Hepatic stellate cell (primary cell): ENCODE measurements at regions not wholly inside any gene's neighbourhood (a gene's known extent, or its start where the extent isn't known, plus 50 kb on each side); places are given as distances from the start of the nearest gene placed in this dataset.
"Not testable (repeated sequence)": the region's sequence is repeated elsewhere in the genome, so short reads cannot be mapped to it uniquely, and the experiment has no call there.

Experiments
- DNase-seq: peaks from one replicate; pipeline ENCODE4 v3.0.0; 2011; ENCODE audit warnings: low spot score

- not testable (repeated sequence) for DNase-seq
Observed at GRCh38 chr11:3583476-3583875, 58.3 kb downstream of the ART5 start.

DNA sequence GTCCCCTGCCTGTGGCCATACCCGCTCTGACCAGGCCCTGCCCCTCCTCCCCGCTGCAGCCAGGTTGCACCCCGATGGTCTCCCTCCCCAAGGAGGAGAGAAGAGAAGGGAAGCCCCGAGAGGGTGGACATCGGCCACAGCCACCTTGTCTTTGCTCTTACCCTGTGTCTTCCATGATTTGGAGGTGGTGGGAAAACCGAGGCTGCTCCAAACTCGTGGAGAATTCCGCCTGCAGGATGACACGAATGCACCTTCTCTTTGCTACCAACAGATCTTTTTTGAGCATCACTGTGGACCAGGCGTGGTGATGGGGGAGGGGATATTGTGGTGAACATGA, 60.4 kb downstream of the ART5 start:
- not testable (repeated sequence) for DNase-seq

GRCh38 chr11:3580487-3581388, 61.1 kb downstream of the ART5 start:
- DNase-seq: peak; percentile 27

- DNase-seq: not testable (repeated sequence)
Observed at GRCh38 chr11:3579600-3580459, 62.0 kb downstream of the ART5 start.

- not testable (repeated sequence) for DNase-seq
Observed at GRCh38 chr11:3576066-3576604, 65.7 kb downstream of the ART5 start.

GRCh38 chr11:3572976-3573647, 68.7 kb downstream of the ART5 start:
- not testable (repeated sequence) for DNase-seq

DNA sequence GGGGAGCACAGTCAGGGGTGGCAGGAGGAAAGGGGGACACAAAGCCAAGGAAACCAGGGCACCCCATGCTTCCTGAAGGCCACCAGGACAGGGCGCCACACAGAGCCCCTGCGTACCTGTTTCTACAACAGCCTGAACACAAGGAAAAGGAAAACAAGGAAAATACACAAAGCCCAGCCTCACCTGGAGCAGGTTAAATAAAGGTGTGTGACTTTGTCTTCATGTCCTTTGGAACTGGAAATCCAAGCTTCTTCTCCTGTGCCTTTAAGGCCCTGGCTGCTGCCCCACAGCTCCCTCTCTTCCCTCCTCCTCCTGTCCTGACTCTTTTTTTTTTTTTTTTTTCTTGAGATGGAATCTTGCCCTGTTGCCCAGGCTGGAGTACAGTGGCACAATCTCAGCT, 70.0 kb downstream of the ART5 start:
- DNase-seq: not testable (repeated sequence)

DNA sequence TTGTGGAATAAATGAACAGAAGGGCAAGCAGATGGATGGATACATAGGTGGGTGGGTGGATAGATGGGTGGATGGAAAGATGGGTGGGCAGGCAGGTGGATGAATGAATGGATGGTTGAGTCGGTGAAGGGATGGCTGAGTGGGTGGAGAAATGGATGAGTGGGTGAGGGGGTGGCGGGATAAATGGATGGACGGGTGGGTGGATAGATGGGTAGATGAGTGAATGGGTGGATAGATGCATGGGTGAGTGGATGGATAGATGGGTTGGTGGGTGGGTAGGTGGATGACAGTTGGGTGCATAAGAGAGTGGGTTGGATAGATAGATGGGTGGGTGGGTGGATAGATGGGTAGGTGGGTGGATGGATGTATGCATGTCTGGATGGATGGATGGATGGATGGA, 76.0 kb downstream of the ART5 start:
- not testable (repeated sequence) for DNase-seq

DNA sequence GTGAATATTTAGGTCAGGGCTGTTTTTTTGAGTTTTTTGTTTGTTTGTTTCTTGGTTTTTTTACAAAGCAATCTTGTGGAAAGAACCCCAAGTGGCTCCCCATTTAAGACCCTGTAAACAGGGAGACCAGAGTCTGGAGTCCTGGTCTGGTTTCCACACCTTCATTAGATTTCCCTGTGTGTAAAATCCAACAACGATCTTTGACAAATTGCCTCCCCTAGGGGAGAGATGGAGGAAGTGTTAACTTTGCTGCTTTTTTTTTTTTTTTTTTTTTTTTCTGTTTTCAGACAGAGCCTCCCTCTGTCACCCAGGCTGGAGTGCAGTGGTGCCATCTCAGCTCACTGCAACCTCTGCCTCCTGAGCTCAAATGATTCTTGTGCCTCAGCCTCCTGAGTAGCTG, 77.4 kb downstream of the ART5 start:
- not testable (repeated sequence) for DNase-seq

DNA sequence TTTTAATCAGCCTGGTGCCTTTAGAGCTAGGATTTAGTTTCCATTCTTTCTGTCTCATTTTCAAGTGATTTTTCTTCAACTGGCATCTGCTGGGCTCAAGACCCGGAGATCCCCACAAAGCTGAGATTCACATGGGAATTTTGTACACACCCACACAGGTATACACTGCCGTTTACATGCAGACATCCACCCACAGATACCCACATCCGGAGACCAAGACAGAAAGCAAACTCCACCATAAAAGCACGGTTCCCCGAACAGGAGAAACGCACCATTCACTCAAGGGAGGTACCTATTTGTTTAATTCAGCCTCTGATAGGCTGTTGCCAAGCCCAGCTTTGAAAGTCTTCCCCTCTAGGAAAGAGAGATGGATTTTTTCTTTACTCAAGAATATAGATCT, 87.2 kb downstream of the ART5 start:
- DNase-seq: not testable (repeated sequence)

GRCh38 chr11:3544990-3545389, 96.8 kb downstream of the ART5 start:
- DNase-seq: not testable (repeated sequence)

GRCh38 chr11:3538220-3538619, 103.6 kb downstream of the ART5 start:
- DNase-seq: not testable (repeated sequence)

DNA sequence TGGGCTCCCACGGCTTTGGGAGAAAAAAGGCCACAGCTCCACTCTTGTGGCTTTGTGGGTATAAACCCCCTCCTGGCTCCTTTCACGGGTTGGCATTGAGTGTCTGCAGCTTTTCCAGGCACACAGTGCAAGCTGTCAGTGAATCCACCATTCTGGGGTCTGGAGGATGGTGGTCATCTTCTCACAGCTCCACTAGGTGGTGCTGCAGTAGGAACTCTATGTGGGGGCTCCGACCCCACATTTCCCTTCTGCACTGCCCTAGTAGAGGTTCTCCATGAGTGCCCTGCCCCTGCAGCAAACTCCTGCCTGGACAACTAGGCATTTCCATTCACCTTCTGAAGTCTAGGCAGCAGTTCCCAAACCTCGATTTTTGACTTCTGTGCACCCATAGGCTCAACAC, 104.5 kb downstream of the ART5 start:
- not testable (repeated sequence) for DNase-seq

DNA sequence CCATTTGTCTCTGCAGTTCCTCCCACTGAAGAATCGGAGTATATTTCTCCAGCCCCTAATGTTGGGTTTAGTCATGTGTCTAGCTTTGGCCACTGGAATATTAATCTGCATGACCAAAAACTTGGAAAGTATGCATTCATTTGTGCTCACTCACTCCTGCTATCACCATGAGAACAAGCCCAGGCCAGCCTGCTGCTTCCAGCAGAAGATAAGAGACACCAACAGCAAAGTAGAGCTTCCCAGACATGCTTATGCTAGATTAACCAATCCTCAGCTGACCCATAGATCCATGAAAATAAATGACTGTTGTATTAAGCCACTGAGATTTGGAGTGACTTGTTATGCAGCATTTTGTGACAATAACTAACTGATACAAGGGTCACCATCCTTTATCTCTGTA, 108.8 kb downstream of the ART5 start:
- DNase-seq: not testable (repeated sequence)

DNA sequence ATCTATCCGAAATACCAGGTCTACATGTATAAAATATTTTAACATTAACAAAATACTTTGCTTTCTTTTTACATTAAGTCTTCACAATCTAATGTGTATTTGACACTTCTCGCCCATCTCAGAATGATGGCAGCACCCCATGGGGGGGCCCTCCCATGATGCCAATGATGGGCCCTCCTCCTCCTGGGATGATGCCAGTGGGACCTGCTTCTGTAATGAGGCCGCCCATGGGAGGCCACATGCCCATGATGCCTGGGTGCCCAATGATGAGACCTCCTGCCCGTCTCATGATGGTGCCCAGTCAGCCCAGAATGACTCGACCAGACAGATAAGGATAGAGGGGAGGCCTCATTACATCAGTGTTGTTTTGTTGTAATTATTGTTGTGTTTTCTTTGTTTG, 110.5 kb downstream of the ART5 start:
- not testable (repeated sequence) for DNase-seq

GRCh38 chr11:3523567-3523966, 118.2 kb downstream of the ART5 start:
- DNase-seq: not testable (repeated sequence)

DNA sequence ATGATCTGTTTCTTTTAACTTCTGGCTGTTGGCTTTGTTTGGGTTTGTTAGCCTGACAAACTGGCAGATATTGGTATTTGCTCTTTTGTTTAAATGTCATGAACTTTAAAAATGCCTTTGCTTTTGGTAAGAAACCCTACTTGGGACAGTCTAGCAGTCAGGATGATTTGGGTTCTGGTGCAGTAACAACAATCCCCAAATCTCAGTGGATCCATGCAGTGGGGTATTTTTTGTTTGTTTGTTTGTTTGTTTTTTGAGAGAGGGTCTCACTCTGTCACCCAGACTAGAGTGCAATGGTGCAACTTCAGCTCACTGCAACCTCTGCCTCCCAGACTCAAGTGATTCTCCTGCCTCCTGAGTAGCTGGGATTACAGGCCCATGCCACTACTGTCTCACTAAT, 120.9 kb downstream of the ART5 start:
- DNase-seq: not testable (repeated sequence)

DNA sequence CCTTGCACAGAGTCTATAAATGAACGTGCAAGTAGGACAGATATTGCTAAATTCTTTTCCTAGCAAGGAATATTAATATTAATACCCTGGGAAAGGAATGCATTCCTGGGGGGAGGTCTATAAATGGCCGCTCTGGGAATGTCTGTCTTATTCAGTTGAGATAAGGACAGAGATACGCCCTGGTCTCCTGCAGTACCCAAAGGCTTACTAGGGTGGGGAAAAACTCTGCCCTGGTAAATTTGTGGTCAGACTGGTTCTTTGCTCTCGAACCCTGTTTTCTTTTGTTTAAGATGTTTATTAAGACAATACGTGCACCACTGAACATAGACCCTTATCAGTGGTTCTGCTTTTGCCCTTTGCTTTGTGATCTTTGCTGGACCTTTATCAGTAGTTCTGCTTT, 122.0 kb downstream of the ART5 start:
- DNase-seq: not testable (repeated sequence)

- DNase-seq: not testable (repeated sequence)
Observed at GRCh38 chr11:3516934-3517567, 124.7 kb downstream of the ART5 start.

GRCh38 chr11:3516345-3516933, 125.4 kb downstream of the ART5 start:
- DNase-seq: not testable (repeated sequence)
